Lung (tissue), 11 donors: ENCODE measurements at regions not wholly inside any gene's neighbourhood (a gene's known extent, or its start where the extent isn't known, plus 50 kb on each side); places are given as distances from the start of the nearest gene placed in this dataset.
"Not testable (repeated sequence)": the region's sequence is repeated elsewhere in the genome, so short reads cannot be mapped to it uniquely, and the experiment has no call there.

Experiments used
- ATAC-seq: fragments of 200-7000 bp; cut with Tn5 transposase; one replicate; pipeline ENCODE4 v1.9.1; 2020; ENCODE audit warnings: moderate number of reproducible peaks; ENCODE audit not compliant: insufficient read depth, low FRiP score
- DNase-seq, 3 donors: peaks; one replicate each; pipeline ENCODE4 v3.0.0-alpha.2; 2013 to 2017
- H3K27ac ChIP-seq, 2 donors: one replicate each; pipeline ENCODE4 v1.5.1; 2013; ENCODE audit warnings: mild to moderate bottlenecking in 2 of 2, moderate library complexity in 2 of 2, control low read depth in 1 of 2, inconsistent platforms in 1 of 2, low read depth in 1 of 2, low read length in 1 of 2
- H3K27me3 ChIP-seq, 3 donors: one replicate each; pipeline ENCODE4 v1.5.1; 2013; ENCODE audit warnings: low read length in 2 of 3; ENCODE audit not compliant: control insufficient read depth in 3 of 3, insufficient read depth in 3 of 3
- H3K36me3 ChIP-seq, 4 donors: one replicate each; pipeline ENCODE4 v1.5.1; 2013; ENCODE audit warnings: low read length in 4 of 4, mild to moderate bottlenecking in 1 of 4, moderate library complexity in 1 of 4; ENCODE audit not compliant: control insufficient read depth in 4 of 4, insufficient read depth in 4 of 4
- H3K4me1 ChIP-seq, 5 donors: one replicate each; pipeline ENCODE4 v1.5.1; 2013; ENCODE audit warnings: low read length in 5 of 5, mild to moderate bottlenecking in 2 of 5, moderate library complexity in 1 of 5; ENCODE audit not compliant: control insufficient read depth in 5 of 5, insufficient read depth in 5 of 5
- H3K4me3 ChIP-seq: one replicate; pipeline ENCODE4 v1.5.1; 2013; ENCODE audit warnings: mild to moderate bottlenecking, control low read depth, moderate library complexity
- H3K9ac ChIP-seq, 2 donors: one replicate each; pipeline ENCODE4 v1.5.1; 2013; ENCODE audit warnings: low read length in 2 of 2, control low read depth in 1 of 2; ENCODE audit not compliant: insufficient read depth in 1 of 2
- H3K9me3 ChIP-seq, 4 donors: one replicate each; pipeline ENCODE4 v1.5.1; 2013; ENCODE audit warnings: low read length in 3 of 4, mild to moderate bottlenecking in 1 of 4, moderate library complexity in 1 of 4; ENCODE audit not compliant: control insufficient read depth in 4 of 4, insufficient read depth in 3 of 4
- WGBS, 2 donors: extraction: QIAGEN DNeasy Blood & Tissue Kit; methylation state at CpG; one replicate each; pipeline ENCODE4 v1.1.7; 2013; 5-methylcytosine and 5-hydroxymethylcytosine counted together
- TF ChIP-seq, protein P1 (sequence below): IDR thresholded peaks from 2 replicates; pipeline ENCODE4 v1.5.1; 2012; ENCODE audit warnings: mild to moderate bottlenecking; ENCODE audit errors: control extremely low read depth, extremely low read depth
- donor health status: control.
- donor health status: control.
- donor health status: Bipolar disorder and iron deficiency.
- donor health status: healthy.
- donor health status: DM: yes; HTN: yes; CAD: no.

DNA sequence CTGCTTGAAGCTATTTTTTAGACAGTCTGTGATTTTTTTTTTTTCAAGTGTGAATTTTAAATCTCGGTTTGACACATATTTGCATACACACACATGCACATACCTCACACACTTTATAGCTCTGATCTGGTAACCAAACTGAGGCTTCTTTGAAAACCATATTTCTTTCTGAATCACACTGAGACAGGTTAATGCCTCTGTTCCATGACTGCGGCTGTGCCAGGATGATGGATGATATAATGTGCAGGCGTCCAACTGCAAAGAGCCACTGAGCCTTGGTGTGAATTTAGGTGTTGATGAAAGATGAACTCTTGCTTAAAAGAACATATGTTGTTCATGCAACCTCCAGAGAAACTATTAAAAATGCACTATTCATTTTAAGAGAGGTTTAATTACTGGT is 504.0 kb upstream of the OLFM3 start:
- Histone ChIP-seq H3K9ac (no peak overlapping the region), H3K9me3 (peaks cover 0 to 8% (median 0%) of the 10 kb centered on the region in 4 donors)
- 75 to 77% methylated on average over 3 of the region's 3 CpGs for WGBS, 2 donors

DNA sequence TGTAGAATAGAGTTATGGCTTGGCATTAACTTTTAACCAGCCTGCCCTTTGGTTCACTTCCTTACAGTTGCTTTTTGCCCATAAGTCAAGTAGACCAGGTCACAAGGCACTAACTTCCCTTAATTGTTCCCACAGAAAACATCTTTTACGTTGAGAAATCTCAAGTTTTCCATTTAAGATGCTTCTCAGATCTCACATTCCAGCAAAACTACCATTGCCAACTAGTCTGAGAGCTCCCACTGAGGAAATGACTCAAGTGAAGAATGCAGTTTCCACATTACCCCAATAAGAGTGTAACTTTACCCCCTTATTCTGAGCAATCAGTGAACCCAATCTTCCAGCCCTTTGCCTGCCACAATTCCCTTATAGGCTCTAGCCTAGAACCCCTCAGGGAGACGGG is 502.2 kb upstream of the OLFM3 start:
- Histone ChIP-seq H3K27ac (no peak overlapping the region), H3K36me3 (no peaks in the 10 kb centered on the region), H3K27me3 (no peaks in the 10 kb centered on the region), H3K9ac (no peak overlapping the region), H3K4me1 (no peaks in the 10 kb centered on the region), H3K9me3 (peaks cover 0 to 8% (median 2%) of the 10 kb centered on the region in 4 donors), H3K4me3 (no peak overlapping the region)
- ATAC-seq, result no peak
- no peak for DNase-seq
- TF ChIP-seq, protein P1, sequence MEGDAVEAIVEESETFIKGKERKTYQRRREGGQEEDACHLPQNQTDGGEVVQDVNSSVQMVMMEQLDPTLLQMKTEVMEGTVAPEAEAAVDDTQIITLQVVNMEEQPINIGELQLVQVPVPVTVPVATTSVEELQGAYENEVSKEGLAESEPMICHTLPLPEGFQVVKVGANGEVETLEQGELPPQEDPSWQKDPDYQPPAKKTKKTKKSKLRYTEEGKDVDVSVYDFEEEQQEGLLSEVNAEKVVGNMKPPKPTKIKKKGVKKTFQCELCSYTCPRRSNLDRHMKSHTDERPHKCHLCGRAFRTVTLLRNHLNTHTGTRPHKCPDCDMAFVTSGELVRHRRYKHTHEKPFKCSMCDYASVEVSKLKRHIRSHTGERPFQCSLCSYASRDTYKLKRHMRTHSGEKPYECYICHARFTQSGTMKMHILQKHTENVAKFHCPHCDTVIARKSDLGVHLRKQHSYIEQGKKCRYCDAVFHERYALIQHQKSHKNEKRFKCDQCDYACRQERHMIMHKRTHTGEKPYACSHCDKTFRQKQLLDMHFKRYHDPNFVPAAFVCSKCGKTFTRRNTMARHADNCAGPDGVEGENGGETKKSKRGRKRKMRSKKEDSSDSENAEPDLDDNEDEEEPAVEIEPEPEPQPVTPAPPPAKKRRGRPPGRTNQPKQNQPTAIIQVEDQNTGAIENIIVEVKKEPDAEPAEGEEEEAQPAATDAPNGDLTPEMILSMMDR, result no peak
- 63 to 64% methylated on average over 2 of the region's 2 CpGs for WGBS, 2 donors

More for the DNA sequence above, 504.0 kb upstream of the OLFM3 start:
- H3K36me3 ChIP-seq, result no peaks in the 10 kb centered on the region
- TF ChIP-seq, protein P1, result no peak
- H3K27me3 ChIP-seq, result no peaks in the 10 kb centered on the region
- H3K27ac ChIP-seq, result no peak overlapping the region
- ATAC-seq, result no peak
- no peak overlapping the region for H3K4me3 ChIP-seq
- no peaks in the 10 kb centered on the region for H3K4me1 ChIP-seq
- DNase-seq, result no peak

DNA sequence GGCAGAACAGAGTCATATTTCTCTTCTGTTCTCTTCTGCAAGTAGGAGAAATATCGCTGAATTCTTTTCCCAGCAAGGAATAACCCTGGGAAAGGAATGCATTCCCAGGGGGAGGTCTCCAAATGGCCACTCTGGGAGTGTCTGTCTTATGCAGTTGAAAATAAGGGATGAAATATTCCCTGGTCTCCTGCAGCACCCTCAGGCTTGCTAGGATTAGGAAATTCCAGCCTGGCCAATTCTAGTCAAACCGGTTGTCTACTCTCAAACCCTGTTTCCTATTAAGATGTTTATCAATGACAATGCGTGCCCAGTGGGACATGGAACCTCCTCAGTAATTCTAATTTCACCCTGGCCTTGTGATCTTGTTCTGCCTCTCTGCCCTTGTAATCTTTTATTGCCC is 501.1 kb upstream of the OLFM3 start:
- not testable (repeated sequence) for H3K4me1 ChIP-seq, H3K27ac ChIP-seq, H3K9ac ChIP-seq, H3K4me3 ChIP-seq, H3K9me3 ChIP-seq, H3K36me3 ChIP-seq, H3K27me3 ChIP-seq, DNase-seq, ATAC-seq
- 68 to 77% methylated on average over 3 of the region's 3 CpGs for whole genome bisulfite sequencing, 2 donors

DNA sequence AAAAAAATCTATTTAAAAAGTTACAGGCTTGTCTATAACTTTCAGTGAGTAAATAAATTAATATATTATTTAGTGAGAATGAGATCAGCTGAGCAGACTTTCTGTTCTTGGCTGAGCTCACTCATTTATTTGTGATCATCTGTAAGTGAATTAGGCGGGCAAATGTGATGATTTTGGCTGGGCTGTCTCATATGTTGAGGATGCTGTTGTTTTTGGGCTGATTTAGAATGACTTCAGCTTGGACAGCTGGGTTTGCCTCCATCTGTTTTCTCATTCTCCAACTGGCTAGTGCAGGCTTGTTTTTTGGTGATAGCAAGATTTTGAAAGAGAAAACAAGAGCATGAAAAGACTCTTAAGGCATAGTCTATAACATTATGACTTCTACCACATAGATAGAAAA is 475.8 kb upstream of the OLFM3 start:
- Histone ChIP-seq H3K4me3 (no peak overlapping the region), H3K9me3 (no peaks in the 10 kb centered on the region), H3K27ac (no peak overlapping the region), H3K27me3 (no peaks in the 10 kb centered on the region), H3K4me1 (no peaks in the 10 kb centered on the region), H3K9ac (no peak overlapping the region), H3K36me3 (no peaks in the 10 kb centered on the region)
- TF ChIP-seq, protein P1, result no peak
- DNase-seq (no peak), ATAC-seq (no peak)
- 67 to 73% methylated on average over 1 of the region's 1 CpG for WGBS, 2 donors
